SJSA1 (cell line): ENCODE measurements at regions not wholly inside any gene's neighbourhood (a gene's known extent, or its start where the extent isn't known, plus 50 kb on each side); places are given as distances from the start of the nearest gene placed in this dataset.

Source experiments
- DNase-seq, 2 experiments: peaks; one replicate each; pipeline ENCODE4 v3.0.0-alpha.2; 2015 to 2020; ENCODE audit warnings: low spot score in 2 of 2, low read depth in 1 of 2
- H3K27ac ChIP-seq: fragments of 250-450 bp; sonication (Bioruptor Pico); 2 replicates; pipeline ENCODE4 v1.5.1; 2020; ENCODE audit warnings: mild to moderate bottlenecking, moderate library complexity
- H3K27me3 ChIP-seq: fragments of 250-450 bp; sonication (Bioruptor Pico); replicated peaks from 2 replicates; pipeline ENCODE4 v1.5.1; 2020; ENCODE audit warnings: mild to moderate bottlenecking, moderate library complexity
- H3K36me3 ChIP-seq: fragments of 250-450 bp; sonication (Bioruptor Pico); 2 replicates; pipeline ENCODE4 v1.5.1; 2020; ENCODE audit warnings: mild to moderate bottlenecking
- H3K4me1 ChIP-seq: fragments of 250-450 bp; sonication (Bioruptor Pico); replicated peaks from 2 replicates; pipeline ENCODE4 v1.6.1; 2021; ENCODE audit warnings: mild to moderate bottlenecking
- H3K4me3 ChIP-seq: fragments of 250-450 bp; sonication (Bioruptor Pico); 2 replicates; pipeline ENCODE4 v1.5.1; 2020; ENCODE audit warnings: mild to moderate bottlenecking
- H3K9me3 ChIP-seq: fragments of 250-450 bp; sonication (Bioruptor Pico); replicated peaks from 2 replicates; pipeline ENCODE4 v1.5.1; 2020; ENCODE audit warnings: mild to moderate bottlenecking

- H3K4me1 ChIP-seq: no peaks in the 10 kb centered on the region
- H3K27ac ChIP-seq: no peak overlapping the region
- DNase-seq: no peak
- H3K9me3 ChIP-seq: no peaks in the 10 kb centered on the region
- no peaks in the 10 kb centered on the region for H3K36me3 ChIP-seq
- peaks cover 27% of the 10 kb centered on the region for H3K27me3 ChIP-seq
- no peak overlapping the region for H3K4me3 ChIP-seq
Observed at GRCh38 chr22:27614006-27614649, 187.4 kb downstream of the MN1 start.

- DNase-seq: no peak
- Histone ChIP-seq H3K9me3 (no peaks in the 10 kb centered on the region), H3K36me3 (no peaks in the 10 kb centered on the region), H3K27ac (no peak overlapping the region), H3K4me1 (no peaks in the 10 kb centered on the region), H3K27me3 (peaks cover 27% of the 10 kb centered on the region), H3K4me3 (no peak overlapping the region)
Observed at GRCh38 chr22:27614650-27615007, 186.9 kb downstream of the MN1 start.

GRCh38 chr22:27615408-27615807 is 186.1 kb downstream of the MN1 start:
- no peaks in the 10 kb centered on the region for H3K36me3 ChIP-seq
- no peak overlapping the region for H3K27ac ChIP-seq
- no peaks in the 10 kb centered on the region for H3K9me3 ChIP-seq
- no peak overlapping the region for H3K4me3 ChIP-seq
- peaks cover 3% of the 10 kb centered on the region for H3K4me1 ChIP-seq
- DNase-seq: no peak
- peaks cover 27% of the 10 kb centered on the region for H3K27me3 ChIP-seq

GRCh38 chr22:27616033-27616432 is 185.5 kb downstream of the MN1 start:
- Histone ChIP-seq H3K36me3 (no peaks in the 10 kb centered on the region), H3K4me3 (no peak overlapping the region), H3K27me3 (peaks cover 27% of the 10 kb centered on the region), H3K9me3 (no peaks in the 10 kb centered on the region), H3K27ac (no peak overlapping the region), H3K4me1 (peaks cover 9% of the 10 kb centered on the region)
- no peak for DNase-seq

GRCh38 chr22:27617214-27617881 is 184.2 kb downstream of the MN1 start:
- Histone ChIP-seq H3K4me1 (peaks cover 18% of the 10 kb centered on the region), H3K36me3 (no peaks in the 10 kb centered on the region), H3K4me3 (no peak overlapping the region), H3K9me3 (no peaks in the 10 kb centered on the region), H3K27ac (no peak overlapping the region), H3K27me3 (peaks cover 27% of the 10 kb centered on the region)
- DNase-seq: no peak

GRCh38 chr22:27620367-27621154 is 181.0 kb downstream of the MN1 start:
- Histone ChIP-seq H3K36me3 (no peaks in the 10 kb centered on the region), H3K4me1 (peaks cover 18% of the 10 kb centered on the region), H3K9me3 (no peaks in the 10 kb centered on the region), H3K27ac (no peak overlapping the region), H3K27me3 (no peaks in the 10 kb centered on the region), H3K4me3 (no peak overlapping the region)
- peak; percentile 53 to 77 for DNase-seq

- no peaks in the 10 kb centered on the region for H3K9me3 ChIP-seq
- peaks cover 18% of the 10 kb centered on the region for H3K4me1 ChIP-seq
- no peaks in the 10 kb centered on the region for H3K36me3 ChIP-seq
- H3K27me3 ChIP-seq: no peaks in the 10 kb centered on the region
- peak in 1 of 2 experiments; percentile 27 for DNase-seq
- H3K4me3 ChIP-seq: no peak overlapping the region
- H3K27ac ChIP-seq: peak overlapping the region; percentile 28; the same call in 1 of the 2 replicates
Observed at GRCh38 chr22:27621486-27622070, 180.0 kb downstream of the MN1 start.

- peaks cover 28% of the 10 kb centered on the region for H3K4me1 ChIP-seq
- DNase-seq: no peak
- H3K27me3 ChIP-seq: no peaks in the 10 kb centered on the region
- H3K36me3 ChIP-seq: no peaks in the 10 kb centered on the region
- H3K9me3 ChIP-seq: 0 out of 2 replicates have a peak, but pooled peaks cover 3% of the 10 kb centered on the region
- H3K4me3 ChIP-seq: no peak overlapping the region
- no peak overlapping the region for H3K27ac ChIP-seq
Observed at GRCh38 chr22:27624042-27624441, 177.5 kb downstream of the MN1 start.

GRCh38 chr22:27624705-27625104 is 176.9 kb downstream of the MN1 start:
- no peaks in the 10 kb centered on the region for H3K27me3 ChIP-seq
- H3K27ac ChIP-seq: no peak overlapping the region
- H3K9me3 ChIP-seq: 0 out of 2 replicates have a peak, but pooled peaks cover 3% of the 10 kb centered on the region
- no peak overlapping the region for H3K4me3 ChIP-seq
- DNase-seq: no peak
- H3K36me3 ChIP-seq: no peaks in the 10 kb centered on the region
- peaks cover 28% of the 10 kb centered on the region for H3K4me1 ChIP-seq

GRCh38 chr22:27625769-27626674 is 175.5 kb downstream of the MN1 start:
- H3K27me3 ChIP-seq: no peaks in the 10 kb centered on the region
- no peak for DNase-seq
- H3K4me1 ChIP-seq: peaks cover 20% of the 10 kb centered on the region
- no peak overlapping the region for H3K27ac ChIP-seq
- no peak overlapping the region for H3K4me3 ChIP-seq
- H3K36me3 ChIP-seq: no peaks in the 10 kb centered on the region
- H3K9me3 ChIP-seq: 0 out of 2 replicates have a peak, but pooled peaks cover 3% of the 10 kb centered on the region

- H3K4me1 ChIP-seq: peaks cover 11% of the 10 kb centered on the region
Observed at GRCh38 chr22:27626675-27627443, 174.7 kb downstream of the MN1 start.

GRCh38 chr22:27627444-27627833 is 174.1 kb downstream of the MN1 start:
- H3K4me1 ChIP-seq: peaks cover 10% of the 10 kb centered on the region
- H3K36me3 ChIP-seq: no peaks in the 10 kb centered on the region
- H3K27ac ChIP-seq: no peak overlapping the region
- no peak for DNase-seq
- H3K9me3 ChIP-seq: 0 out of 2 replicates have a peak, but pooled peaks cover 3% of the 10 kb centered on the region
- H3K4me3 ChIP-seq: no peak overlapping the region
- no peaks in the 10 kb centered on the region for H3K27me3 ChIP-seq

More at GRCh38 chr22:27626675-27627443, 174.7 kb downstream of the MN1 start:
- no peaks in the 10 kb centered on the region for H3K36me3 ChIP-seq
- no peak for DNase-seq
- no peak overlapping the region for H3K27ac ChIP-seq
- H3K27me3 ChIP-seq: no peaks in the 10 kb centered on the region
- H3K4me3 ChIP-seq: no peak overlapping the region
- H3K9me3 ChIP-seq: 0 out of 2 replicates have a peak, but pooled peaks cover 3% of the 10 kb centered on the region
